Ovary (tissue), 3 donors: ENCODE measurements at regions not wholly inside any gene's neighbourhood (a gene's known extent, or its start where the extent isn't known, plus 50 kb on each side); places are given as distances from the start of the nearest gene placed in this dataset.

ENCODE experiments used
- POLR2A ChIP-seq: fragments of 450-650 bp; IDR thresholded peaks from one replicate; pipeline ENCODE4 v1.6.1; 2017; ENCODE audit warnings: antibody characterized with exemption, mild to moderate bottlenecking, moderate library complexity
- TF ChIP-seq, protein P1 (sequence below), 3 donors: fragments of 450-650 bp in 2 of 3; fragments of 200-600 bp in 1 of 3; IDR thresholded peaks; one replicate each; pipeline versions ENCODE4 v1.5.1 to v1.8.0; 2016 to 2022; ENCODE audit warnings: antibody characterized with exemption in 3 of 3, mild to moderate bottlenecking in 1 of 3
- donor health status: DM: no; HTN: no; CAD: no.

DNA sequence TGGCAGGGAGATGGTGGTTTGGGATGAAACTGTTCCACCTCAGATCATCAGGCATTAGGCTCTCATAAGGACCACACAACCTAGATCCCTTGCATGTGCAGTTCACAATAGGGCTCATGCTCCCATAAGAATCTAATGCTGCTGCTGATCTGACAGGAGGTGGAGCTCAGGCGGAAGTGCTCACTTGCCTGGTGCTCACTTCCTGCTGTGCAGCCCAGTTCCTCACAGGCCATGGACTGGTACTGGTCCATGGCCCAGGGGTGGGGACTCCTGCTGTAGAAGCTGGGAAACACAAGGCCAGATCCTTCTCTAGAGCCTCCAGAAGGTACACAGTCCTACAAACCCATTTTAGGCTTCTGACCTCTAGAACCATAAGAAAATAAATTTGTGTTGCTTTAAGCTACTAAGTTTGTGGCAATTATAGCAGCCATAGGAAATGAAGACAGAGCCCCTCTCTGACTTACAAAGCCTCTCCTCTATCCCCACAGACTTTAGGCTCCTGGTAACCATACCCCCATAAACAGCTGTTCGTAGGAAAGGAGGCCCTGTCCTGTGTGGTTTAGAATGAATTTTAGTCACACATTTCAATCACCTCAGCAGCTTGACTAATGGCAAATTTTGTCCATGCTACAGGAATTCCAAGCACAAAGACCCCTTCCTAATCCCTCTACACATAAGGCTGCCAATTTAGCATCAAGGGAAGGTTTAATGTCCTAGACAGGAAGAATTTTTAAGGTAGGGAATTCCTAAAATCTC lies 206.1 kb upstream of the PHYHIPL start:
- no peak for TF ChIP-seq POLR2A
- TF ChIP-seq, protein P1, sequence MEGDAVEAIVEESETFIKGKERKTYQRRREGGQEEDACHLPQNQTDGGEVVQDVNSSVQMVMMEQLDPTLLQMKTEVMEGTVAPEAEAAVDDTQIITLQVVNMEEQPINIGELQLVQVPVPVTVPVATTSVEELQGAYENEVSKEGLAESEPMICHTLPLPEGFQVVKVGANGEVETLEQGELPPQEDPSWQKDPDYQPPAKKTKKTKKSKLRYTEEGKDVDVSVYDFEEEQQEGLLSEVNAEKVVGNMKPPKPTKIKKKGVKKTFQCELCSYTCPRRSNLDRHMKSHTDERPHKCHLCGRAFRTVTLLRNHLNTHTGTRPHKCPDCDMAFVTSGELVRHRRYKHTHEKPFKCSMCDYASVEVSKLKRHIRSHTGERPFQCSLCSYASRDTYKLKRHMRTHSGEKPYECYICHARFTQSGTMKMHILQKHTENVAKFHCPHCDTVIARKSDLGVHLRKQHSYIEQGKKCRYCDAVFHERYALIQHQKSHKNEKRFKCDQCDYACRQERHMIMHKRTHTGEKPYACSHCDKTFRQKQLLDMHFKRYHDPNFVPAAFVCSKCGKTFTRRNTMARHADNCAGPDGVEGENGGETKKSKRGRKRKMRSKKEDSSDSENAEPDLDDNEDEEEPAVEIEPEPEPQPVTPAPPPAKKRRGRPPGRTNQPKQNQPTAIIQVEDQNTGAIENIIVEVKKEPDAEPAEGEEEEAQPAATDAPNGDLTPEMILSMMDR (IDR thresholded peaks at IDR 0.05), result no peak
